ENCODE measurements at regions not wholly inside any gene's neighbourhood (a gene's known extent, or its start where the extent isn't known, plus 50 kb on each side); places are given as distances from the start of the nearest gene placed in this dataset.

DNA sequence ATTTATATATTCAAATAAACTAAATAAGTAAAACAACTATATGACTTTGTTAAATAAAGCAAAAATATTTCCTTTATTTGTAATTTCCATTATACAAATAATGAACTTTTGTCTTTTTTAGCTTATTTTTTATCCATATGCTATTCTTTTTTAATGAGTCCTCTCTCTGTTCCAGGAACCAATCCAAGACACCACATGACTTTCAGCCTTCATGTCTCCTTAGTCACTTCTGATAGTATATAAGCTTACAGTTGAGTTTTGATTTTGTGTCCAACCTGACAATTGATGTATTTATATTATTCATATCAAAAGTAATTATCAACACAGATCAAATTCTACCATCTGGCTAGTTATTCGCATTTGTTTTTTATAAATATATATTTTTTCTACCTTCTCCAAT, 582.3 kb upstream of the GJE1 start:
- no peak overlapping the region for H3K27ac Mint-ChIP-seq (ENCODE audit: low read depth, unreplicated experiment)
- intact Hi-C loops (cut with micrococcal nuclease): no loop called here
- TF ChIP-seq, protein P1, sequence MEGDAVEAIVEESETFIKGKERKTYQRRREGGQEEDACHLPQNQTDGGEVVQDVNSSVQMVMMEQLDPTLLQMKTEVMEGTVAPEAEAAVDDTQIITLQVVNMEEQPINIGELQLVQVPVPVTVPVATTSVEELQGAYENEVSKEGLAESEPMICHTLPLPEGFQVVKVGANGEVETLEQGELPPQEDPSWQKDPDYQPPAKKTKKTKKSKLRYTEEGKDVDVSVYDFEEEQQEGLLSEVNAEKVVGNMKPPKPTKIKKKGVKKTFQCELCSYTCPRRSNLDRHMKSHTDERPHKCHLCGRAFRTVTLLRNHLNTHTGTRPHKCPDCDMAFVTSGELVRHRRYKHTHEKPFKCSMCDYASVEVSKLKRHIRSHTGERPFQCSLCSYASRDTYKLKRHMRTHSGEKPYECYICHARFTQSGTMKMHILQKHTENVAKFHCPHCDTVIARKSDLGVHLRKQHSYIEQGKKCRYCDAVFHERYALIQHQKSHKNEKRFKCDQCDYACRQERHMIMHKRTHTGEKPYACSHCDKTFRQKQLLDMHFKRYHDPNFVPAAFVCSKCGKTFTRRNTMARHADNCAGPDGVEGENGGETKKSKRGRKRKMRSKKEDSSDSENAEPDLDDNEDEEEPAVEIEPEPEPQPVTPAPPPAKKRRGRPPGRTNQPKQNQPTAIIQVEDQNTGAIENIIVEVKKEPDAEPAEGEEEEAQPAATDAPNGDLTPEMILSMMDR (IDR thresholded peaks at IDR 0.05; ENCODE audit: unreplicated experiment): no peak
- H3K36me3 Mint-ChIP-seq (ENCODE audit: insufficient read depth, unreplicated experiment): peaks cover 7% of the 10 kb centered on the region
- POLR2A ChIA-PET: no interaction called here
- BruUV-seq (replicated peaks): no TSS peak
- no peaks in the 10 kb centered on the region for H3K27me3 Mint-ChIP-seq (ENCODE audit: insufficient read depth, unreplicated experiment)
- peaks cover 21% of the 10 kb centered on the region for H3K4me1 Mint-ChIP-seq (ENCODE audit: insufficient read depth, unreplicated experiment)
- no peak for DNase-seq (ENCODE audit: unreplicated experiment)
- H3K4me3 Mint-ChIP-seq (ENCODE audit: unreplicated experiment): no peak overlapping the region
- H3K9me3 Mint-ChIP-seq (ENCODE audit: unreplicated experiment): peaks cover 33% of the 10 kb centered on the region
- CTCF ChIA-PET: no interaction called here

DNA sequence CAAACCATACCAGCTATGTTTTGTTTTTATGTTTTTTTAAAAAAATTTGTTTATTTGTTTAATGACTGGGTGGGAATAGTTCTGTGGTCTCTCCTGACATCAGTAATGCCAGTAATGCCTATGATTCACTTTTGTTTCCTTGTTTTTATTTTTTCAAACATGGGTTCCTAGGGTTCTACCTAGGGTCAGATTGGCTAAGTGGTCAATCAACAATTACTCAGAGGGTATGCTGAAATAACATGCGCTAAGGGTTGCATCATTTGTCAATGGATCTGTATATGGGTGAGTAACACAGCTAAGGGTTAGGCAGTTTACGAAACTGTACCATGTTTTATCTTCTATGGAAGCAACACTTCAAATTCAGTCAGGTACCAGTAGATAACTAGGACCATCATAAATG, 583.8 kb upstream of the GJE1 start:
- Mint-ChIP-seq H3K27me3 (ENCODE audit: insufficient read depth, unreplicated experiment) (no peaks in the 10 kb centered on the region), H3K4me1 (ENCODE audit: insufficient read depth, unreplicated experiment) (peaks cover 21% of the 10 kb centered on the region), H3K27ac (ENCODE audit: low read depth, unreplicated experiment) (peak overlapping the region; percentile 64), H3K36me3 (ENCODE audit: insufficient read depth, unreplicated experiment) (peaks cover 7% of the 10 kb centered on the region), H3K9me3 (ENCODE audit: unreplicated experiment) (peaks cover 33% of the 10 kb centered on the region), H3K4me3 (ENCODE audit: unreplicated experiment) (no peak overlapping the region)
- peak; percentile 89 for DNase-seq (ENCODE audit: unreplicated experiment)
- no TSS peak for BruUV-seq (replicated peaks)
- intact Hi-C loops (cut with micrococcal nuclease): no loop called here
- CTCF ChIA-PET: interaction anchor here (0.6 kb wide), 1 partner anchor 581 kb away, joined by 3 read pairs; no protein-coding TSS in a partner anchor
- TF ChIP-seq, protein P1 (IDR thresholded peaks at IDR 0.05; ENCODE audit: unreplicated experiment): no peak
- POLR2A ChIA-PET: interaction anchor here (0.6 to 1.6 kb wide), 3 partner anchors 12 to 691 kb away, joined by 3 to 4 read pairs (median 3); no protein-coding TSS in a partner anchor

DNA sequence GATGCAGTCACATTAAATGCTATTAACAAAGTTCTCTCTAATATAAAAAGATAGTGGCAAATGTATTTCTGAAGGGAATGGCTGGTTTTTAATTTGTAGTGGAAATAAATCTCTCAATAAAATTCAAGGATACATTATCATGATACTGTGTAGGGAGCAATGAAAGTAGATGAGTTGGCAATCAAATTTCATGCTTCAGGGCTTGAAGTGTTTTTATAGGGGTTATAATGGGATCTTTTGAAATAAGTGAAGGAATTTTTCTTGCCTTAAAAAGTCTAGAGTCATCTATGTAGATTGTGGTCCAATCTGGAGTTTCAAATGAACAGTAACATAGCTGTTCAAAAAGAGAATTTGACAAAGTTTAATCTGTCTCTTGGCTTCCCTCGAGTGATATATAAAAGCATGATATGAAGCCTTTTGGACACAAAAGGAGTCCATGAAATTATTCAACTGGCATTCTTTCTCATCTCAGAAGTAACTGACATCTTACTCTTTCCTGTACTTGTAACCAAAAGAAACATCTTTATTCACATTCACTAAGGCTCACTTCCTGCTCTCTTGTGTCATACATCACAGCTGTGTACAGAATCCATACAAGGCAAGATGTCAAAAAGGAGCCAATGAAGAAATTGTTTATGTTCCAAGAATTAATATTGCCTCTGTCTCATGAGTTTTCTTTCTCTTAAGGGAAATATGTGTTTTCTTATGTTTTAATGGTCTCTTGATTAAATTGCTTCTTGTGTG, 591.0 kb upstream of the GJE1 start:
- no peak overlapping the region for H3K4me3 Mint-ChIP-seq (ENCODE audit: unreplicated experiment)
- no peaks in the 10 kb centered on the region for H3K27me3 Mint-ChIP-seq (ENCODE audit: insufficient read depth, unreplicated experiment)
- no peaks in the 10 kb centered on the region for H3K4me1 Mint-ChIP-seq (ENCODE audit: insufficient read depth, unreplicated experiment)
- BruUV-seq (replicated peaks): no TSS peak
- peaks cover 3% of the 10 kb centered on the region for H3K9me3 Mint-ChIP-seq (ENCODE audit: unreplicated experiment)
- DNase-seq (ENCODE audit: unreplicated experiment): no peak
- ChIA-PET POLR2A (no interaction called here), CTCF (no interaction called here)
- no peak overlapping the region for H3K27ac Mint-ChIP-seq (ENCODE audit: low read depth, unreplicated experiment)
- TF ChIP-seq, protein P1 (IDR thresholded peaks at IDR 0.05; ENCODE audit: unreplicated experiment): no peak
- intact Hi-C loops (cut with micrococcal nuclease): no loop called here
- H3K36me3 Mint-ChIP-seq (ENCODE audit: insufficient read depth, unreplicated experiment): no peaks in the 10 kb centered on the region

DNA sequence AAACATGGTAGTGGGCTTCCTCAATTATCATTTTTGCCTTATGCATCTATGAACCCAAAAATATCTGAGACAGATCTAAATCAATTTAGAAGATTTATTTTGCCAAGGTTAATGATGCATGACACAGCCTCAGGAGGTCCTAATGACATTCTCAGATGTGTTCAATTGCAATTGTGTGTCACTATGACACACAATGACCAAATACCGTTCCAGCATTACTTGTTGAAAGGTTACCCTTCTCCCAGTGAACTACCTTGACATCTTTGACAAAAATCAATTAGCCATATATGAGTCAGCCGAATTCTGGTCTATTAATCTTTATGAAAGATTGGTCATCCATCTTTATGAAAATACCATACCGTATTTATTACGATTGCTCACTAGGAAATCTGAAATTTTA, 592.5 kb upstream of the GJE1 start:
- Mint-ChIP-seq H3K27me3 (ENCODE audit: insufficient read depth, unreplicated experiment) (no peaks in the 10 kb centered on the region), H3K4me1 (ENCODE audit: insufficient read depth, unreplicated experiment) (no peaks in the 10 kb centered on the region), H3K36me3 (ENCODE audit: insufficient read depth, unreplicated experiment) (no peaks in the 10 kb centered on the region), H3K27ac (ENCODE audit: low read depth, unreplicated experiment) (no peak overlapping the region), H3K4me3 (ENCODE audit: unreplicated experiment) (no peak overlapping the region), H3K9me3 (ENCODE audit: unreplicated experiment) (no peaks in the 10 kb centered on the region)
- no peak for DNase-seq (ENCODE audit: unreplicated experiment)
- BruUV-seq (replicated peaks): no TSS peak
- ChIA-PET POLR2A (no interaction called here), CTCF (interaction anchor here (1.1 kb wide), 1 partner anchor 179 kb away, joined by 3 read pairs; no protein-coding TSS in a partner anchor)
- intact Hi-C loops (cut with micrococcal nuclease): no loop called here
- TF ChIP-seq, protein P1 (IDR thresholded peaks at IDR 0.05; ENCODE audit: unreplicated experiment): no peak

Measured in MCF 10A (cell line).